ENCODE measurements at regions not wholly inside any gene's neighbourhood (a gene's known extent, or its start where the extent isn't known, plus 50 kb on each side); places are given as distances from the start of the nearest gene placed in this dataset.

DNA sequence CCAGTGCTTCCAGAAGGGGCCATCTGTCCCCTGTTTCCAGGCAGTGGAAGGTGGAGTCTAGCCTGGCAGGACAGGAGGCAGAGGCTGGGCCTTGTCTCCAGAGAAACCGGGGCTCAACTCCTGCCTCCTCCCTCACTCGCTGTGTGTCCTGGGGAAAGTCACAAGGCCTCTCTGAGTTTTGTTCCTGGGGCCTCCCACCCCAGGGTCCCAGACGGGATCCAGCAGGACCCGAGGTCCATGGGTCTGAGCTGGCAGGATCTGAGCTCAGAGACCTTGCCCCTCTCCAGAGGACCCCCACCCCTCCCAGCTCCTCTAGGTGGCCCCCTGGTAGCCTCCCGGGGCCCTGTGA, 72.2 kb upstream of the TAF1B start:
- Histone ChIP-seq H3K27ac (ENCODE audit: low read depth, low read length) (no peak overlapping the region), H3K4me3 (replicated peaks in 1 of 2; ENCODE audit: low read depth in 1 of 2, low read length in 2 of 2) (no peak overlapping the region), H3K27me3 (ENCODE audit: insufficient read depth, low read length) (no peaks in the 10 kb centered on the region), H3K4me1 (ENCODE audit: control insufficient read depth in 1 of 2, insufficient read depth in 2 of 2, low read length in 2 of 2) (peaks cover 17 to 29% of the 10 kb centered on the region in 2 experiments; a peak in 3 of 4 replicates), H2AFZ (ENCODE audit: low read depth, low read length, poor library complexity, severe bottlenecking) (no peak overlapping the region), H3K9me3 (ENCODE audit: control insufficient read depth in 1 of 2, insufficient read depth in 1 of 2, low read depth in 1 of 2, low read length in 2 of 2) (no peaks in the 10 kb centered on the region), H3K4me2 (ENCODE audit: low read length) (no peak overlapping the region), H3K36me3 (ENCODE audit: control insufficient read depth in 1 of 2, insufficient read depth in 2 of 2, low read length in 2 of 2) (no peaks in the 10 kb centered on the region), H4K20me1 (ENCODE audit: insufficient read depth) (no peaks in the 10 kb centered on the region), H3K9me2 (ENCODE audit: insufficient read depth) (no peaks in the 10 kb centered on the region), H3K9ac (ENCODE audit: low read length) (no peak overlapping the region), H3K79me2 (ENCODE audit: insufficient read depth, low read length) (no peaks in the 10 kb centered on the region)
- ChIA-PET POLR2A (interaction anchor here (0.9 to 1.3 kb wide), 2 partner anchors 140 to 215 kb away, joined by 3 to 5 read pairs; partner anchors contain the start of gene YWHAQ), RAD21 (ENCODE audit: low non-redundant PET in 1 of 2, low total read pairs in 2 of 2, uncharacterized antibody in 2 of 2, unreplicated experiment in 2 of 2) (no interaction called here), CTCF (interaction anchor here (0.6 to 4.3 kb wide), 23 partner anchors 10 to 664 kb away, joined by 3 to 26 read pairs (median 4); partner anchors contain the start of genes ADAM17 and KLF11)
- DNase-seq (ENCODE audit: low read depth, low spot score): no peak
- BruUV-seq (replicated peaks): no TSS peak
- intact Hi-C loops (cut with micrococcal nuclease): loop anchor here (10.0 kb wide), 1 partner anchor 664 kb away; no protein-coding TSS in a partner anchor
- no peak for ATAC-seq
- TF ChIP-seq ZNF274 (IDR thresholded peaks at IDR 0.05; ENCODE audit: low read depth, low read length) (no peak), TCF7L2 (IDR thresholded peaks at IDR 0.05; ENCODE audit: borderline replicate concordance, extremely low read depth, insufficient read depth, insufficient read length) (no peak), YY1 (IDR thresholded peaks at IDR 0.05; ENCODE audit: extremely low read depth, insufficient replicate concordance, low read depth, low read length) (no peak), ELF1 (IDR thresholded peaks at IDR 0.05; ENCODE audit: borderline replicate concordance, low read depth) (no peak)

DNA sequence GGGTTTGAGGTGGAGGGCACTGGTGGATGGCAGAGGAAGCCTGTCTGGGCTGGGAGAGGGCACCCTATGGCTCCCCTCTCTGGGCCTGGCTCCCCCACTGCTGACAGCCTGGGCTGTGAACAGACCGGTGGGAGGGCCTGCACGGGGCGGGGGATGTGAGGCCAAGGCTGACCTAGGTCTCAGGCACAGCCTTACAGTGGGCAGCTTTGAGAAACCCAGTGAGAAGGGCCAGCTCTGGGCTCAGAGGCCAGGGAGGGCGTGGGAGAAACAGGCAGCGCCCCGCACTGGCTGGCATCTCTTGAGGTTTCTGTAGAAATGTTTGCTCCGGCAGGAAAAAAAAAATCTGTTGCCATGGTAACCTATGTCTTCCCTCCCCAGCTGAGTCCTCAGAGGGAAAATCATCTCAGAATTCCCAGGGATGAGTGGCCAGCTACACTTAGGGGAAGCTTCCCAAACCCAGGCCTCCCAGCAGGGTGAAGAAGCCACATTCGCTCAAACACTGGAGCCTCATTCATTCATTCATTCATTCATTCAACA, 71.7 kb upstream of the TAF1B start:
- ChIA-PET CTCF (interaction anchor here (1.3 to 4.3 kb wide), 4 partner anchors 12 to 216 kb away, joined by 4 to 26 read pairs (median 4); partner anchors contain the start of gene ADAM17), POLR2A (no interaction called here), RAD21 (ENCODE audit: low non-redundant PET in 1 of 2, low total read pairs in 2 of 2, uncharacterized antibody in 2 of 2, unreplicated experiment in 2 of 2) (no interaction called here)
- Histone ChIP-seq H3K9me3 (ENCODE audit: control insufficient read depth in 1 of 2, insufficient read depth in 1 of 2, low read depth in 1 of 2, low read length in 2 of 2) (no peaks in the 10 kb centered on the region), H3K4me2 (ENCODE audit: low read length) (no peak overlapping the region), H3K4me3 (replicated peaks in 1 of 2; ENCODE audit: low read depth in 1 of 2, low read length in 2 of 2) (no peak overlapping the region), H3K79me2 (ENCODE audit: insufficient read depth, low read length) (no peaks in the 10 kb centered on the region), H4K20me1 (ENCODE audit: insufficient read depth) (no peaks in the 10 kb centered on the region), H3K9me2 (ENCODE audit: insufficient read depth) (no peaks in the 10 kb centered on the region), H3K9ac (ENCODE audit: low read length) (no peak overlapping the region), H3K36me3 (ENCODE audit: control insufficient read depth in 1 of 2, insufficient read depth in 2 of 2, low read length in 2 of 2) (no peaks in the 10 kb centered on the region), H3K27ac (ENCODE audit: low read depth, low read length) (no peak overlapping the region), H3K4me1 (ENCODE audit: control insufficient read depth in 1 of 2, insufficient read depth in 2 of 2, low read length in 2 of 2) (peaks cover 17 to 29% of the 10 kb centered on the region in 2 experiments; a peak in 3 of 4 replicates), H3K27me3 (ENCODE audit: insufficient read depth, low read length) (no peaks in the 10 kb centered on the region), H2AFZ (ENCODE audit: low read depth, low read length, poor library complexity, severe bottlenecking) (no peak overlapping the region)
- ATAC-seq: no peak
- intact Hi-C loops (cut with micrococcal nuclease): loop anchor here (10.0 kb wide), 1 partner anchor 663 kb away; no protein-coding TSS in a partner anchor
- no peak for DNase-seq (ENCODE audit: low read depth, low spot score)
- BruUV-seq (replicated peaks): no TSS peak
- no peak for TF ChIP-seq RAD21 (IDR thresholded peaks at IDR 0.05; ENCODE audit: low read depth)
- TF ChIP-seq POLR2A (IDR thresholded peaks at IDR 0.05; ENCODE audit: borderline replicate concordance, extremely low read depth, insufficient read depth, insufficient read length): no peak
- no peak for TF ChIP-seq ELF1 (IDR thresholded peaks at IDR 0.05; ENCODE audit: borderline replicate concordance, low read depth)
- TF ChIP-seq CEBPB (IDR thresholded peaks at IDR 0.05; ENCODE audit: low read depth): no peak
- TF ChIP-seq SP1 (IDR thresholded peaks at IDR 0.05; ENCODE audit: low read depth): no peak
- TF ChIP-seq EGR1 (IDR thresholded peaks at IDR 0.05; ENCODE audit: low read depth): no peak
- TF ChIP-seq ZFX (IDR thresholded peaks at IDR 0.05): no peak
- TF ChIP-seq, protein P1, sequence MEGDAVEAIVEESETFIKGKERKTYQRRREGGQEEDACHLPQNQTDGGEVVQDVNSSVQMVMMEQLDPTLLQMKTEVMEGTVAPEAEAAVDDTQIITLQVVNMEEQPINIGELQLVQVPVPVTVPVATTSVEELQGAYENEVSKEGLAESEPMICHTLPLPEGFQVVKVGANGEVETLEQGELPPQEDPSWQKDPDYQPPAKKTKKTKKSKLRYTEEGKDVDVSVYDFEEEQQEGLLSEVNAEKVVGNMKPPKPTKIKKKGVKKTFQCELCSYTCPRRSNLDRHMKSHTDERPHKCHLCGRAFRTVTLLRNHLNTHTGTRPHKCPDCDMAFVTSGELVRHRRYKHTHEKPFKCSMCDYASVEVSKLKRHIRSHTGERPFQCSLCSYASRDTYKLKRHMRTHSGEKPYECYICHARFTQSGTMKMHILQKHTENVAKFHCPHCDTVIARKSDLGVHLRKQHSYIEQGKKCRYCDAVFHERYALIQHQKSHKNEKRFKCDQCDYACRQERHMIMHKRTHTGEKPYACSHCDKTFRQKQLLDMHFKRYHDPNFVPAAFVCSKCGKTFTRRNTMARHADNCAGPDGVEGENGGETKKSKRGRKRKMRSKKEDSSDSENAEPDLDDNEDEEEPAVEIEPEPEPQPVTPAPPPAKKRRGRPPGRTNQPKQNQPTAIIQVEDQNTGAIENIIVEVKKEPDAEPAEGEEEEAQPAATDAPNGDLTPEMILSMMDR (IDR thresholded peaks at IDR 0.05 in 2 of 3, conservative IDR thresholded peaks at IDR 0.05 in 1 of 3; ENCODE audit: borderline replicate concordance in 1 of 3, insufficient read depth in 1 of 3, low read depth in 2 of 3, low read length in 2 of 3): no peak
- TF ChIP-seq, protein P2, sequence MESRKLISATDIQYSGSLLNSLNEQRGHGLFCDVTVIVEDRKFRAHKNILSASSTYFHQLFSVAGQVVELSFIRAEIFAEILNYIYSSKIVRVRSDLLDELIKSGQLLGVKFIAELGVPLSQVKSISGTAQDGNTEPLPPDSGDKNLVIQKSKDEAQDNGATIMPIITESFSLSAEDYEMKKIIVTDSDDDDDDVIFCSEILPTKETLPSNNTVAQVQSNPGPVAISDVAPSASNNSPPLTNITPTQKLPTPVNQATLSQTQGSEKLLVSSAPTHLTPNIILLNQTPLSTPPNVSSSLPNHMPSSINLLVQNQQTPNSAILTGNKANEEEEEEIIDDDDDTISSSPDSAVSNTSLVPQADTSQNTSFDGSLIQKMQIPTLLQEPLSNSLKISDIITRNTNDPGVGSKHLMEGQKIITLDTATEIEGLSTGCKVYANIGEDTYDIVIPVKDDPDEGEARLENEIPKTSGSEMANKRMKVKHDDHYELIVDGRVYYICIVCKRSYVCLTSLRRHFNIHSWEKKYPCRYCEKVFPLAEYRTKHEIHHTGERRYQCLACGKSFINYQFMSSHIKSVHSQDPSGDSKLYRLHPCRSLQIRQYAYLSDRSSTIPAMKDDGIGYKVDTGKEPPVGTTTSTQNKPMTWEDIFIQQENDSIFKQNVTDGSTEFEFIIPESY (IDR thresholded peaks at IDR 0.05; ENCODE audit: extremely low read depth, insufficient replicate concordance, low read length): no peak
- no peak for TF ChIP-seq JUND (IDR thresholded peaks at IDR 0.05)
- TF ChIP-seq, protein P3, sequence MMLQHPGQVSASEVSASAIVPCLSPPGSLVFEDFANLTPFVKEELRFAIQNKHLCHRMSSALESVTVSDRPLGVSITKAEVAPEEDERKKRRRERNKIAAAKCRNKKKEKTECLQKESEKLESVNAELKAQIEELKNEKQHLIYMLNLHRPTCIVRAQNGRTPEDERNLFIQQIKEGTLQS (IDR thresholded peaks at IDR 0.05): no peak
- no peak for TF ChIP-seq SRF (IDR thresholded peaks at IDR 0.05; ENCODE audit: low read depth)

All from HCT116 (cell line).